Esophagus (tissue), 2 donors: ENCODE measurements at regions not wholly inside any gene's neighbourhood (a gene's known extent, or its start where the extent isn't known, plus 50 kb on each side); places are given as distances from the start of the nearest gene placed in this dataset.
"Not testable (repeated sequence)": the region's sequence is repeated elsewhere in the genome, so short reads cannot be mapped to it uniquely, and the experiment has no call there.

Experiments used
- H3K27ac ChIP-seq, 2 donors: one replicate each; pipeline ENCODE4 v1.5.1; 2013; ENCODE audit warnings: low read depth in 2 of 2, mild to moderate bottlenecking in 2 of 2, inconsistent platforms in 1 of 2, low read length in 1 of 2, moderate library complexity in 1 of 2
- H3K27me3 ChIP-seq, 2 donors: one replicate each; pipeline ENCODE4 v1.6.1; 2013; ENCODE audit warnings: low read length in 2 of 2, control low read depth in 1 of 2, mild to moderate bottlenecking in 1 of 2; ENCODE audit not compliant: insufficient read depth in 2 of 2, control insufficient read depth in 1 of 2
- H3K36me3 ChIP-seq, 2 donors: one replicate each; pipeline ENCODE4 v1.6.1; 2013; ENCODE audit warnings: low read length in 1 of 2; ENCODE audit not compliant: control insufficient read depth in 2 of 2, insufficient read depth in 2 of 2
- H3K4me1 ChIP-seq, 2 donors: one replicate each; pipeline ENCODE4 v1.6.1; 2013; ENCODE audit warnings: low read length in 1 of 2; ENCODE audit not compliant: control insufficient read depth in 2 of 2, insufficient read depth in 2 of 2
- H3K4me3 ChIP-seq, 2 donors: one replicate each; pipeline ENCODE4 v1.5.1; 2013; ENCODE audit warnings: low read length in 2 of 2, mild to moderate bottlenecking in 2 of 2, low read depth in 1 of 2, moderate library complexity in 1 of 2
- H3K9me3 ChIP-seq, 2 donors: one replicate each; pipeline ENCODE4 v1.6.1; 2013; ENCODE audit warnings: mild to moderate bottlenecking in 2 of 2, low read depth in 1 of 2, low read length in 1 of 2, moderate library complexity in 1 of 2; ENCODE audit not compliant: control insufficient read depth in 2 of 2, insufficient read depth in 1 of 2
- WGBS, 2 donors: extraction: QIAGEN DNeasy Blood & Tissue Kit; methylation state at CpG; one replicate each; pipeline ENCODE4 v1.1.7; 2013; 5-methylcytosine and 5-hydroxymethylcytosine counted together
- donor health status: healthy with polysubstance abuse.
- donor health status: Bipolar disorder and iron deficiency.

- Histone ChIP-seq H3K9me3 (no peaks in the 10 kb centered on the region), H3K4me3 (no peak overlapping the region), H3K36me3 (no peaks in the 10 kb centered on the region), H3K27ac (no peak overlapping the region), H3K4me1 (no peaks in the 10 kb centered on the region), H3K27me3 (no peaks in the 10 kb centered on the region)
- 35 to 45% methylated on average over 5 of the region's 5 CpGs for WGBS, 2 donors
Measured at GRCh38 chr11:82405421-82405820, 328.2 kb downstream of the FAM181B start.

- Histone ChIP-seq H3K9me3 (no peaks in the 10 kb centered on the region), H3K27me3 (no peaks in the 10 kb centered on the region), H3K27ac (no peak overlapping the region), H3K4me1 (no peaks in the 10 kb centered on the region), H3K36me3 (no peaks in the 10 kb centered on the region), H3K4me3 (no peak overlapping the region)
- WGBS, 2 donors: 94 to 97% methylated on average over 5 of the region's 5 CpGs
Measured at GRCh38 chr11:82404981-82405380, 328.7 kb downstream of the FAM181B start.

- Histone ChIP-seq H3K27me3 (no peaks in the 10 kb centered on the region), H3K4me3 (no peak overlapping the region), H3K36me3 (no peaks in the 10 kb centered on the region), H3K4me1 (no peaks in the 10 kb centered on the region), H3K9me3 (no peaks in the 10 kb centered on the region), H3K27ac (no peak overlapping the region)
- WGBS, 2 donors: 93 to 96% methylated on average over 44 to 49 of the region's 49 CpGs
Measured at GRCh38 chr11:82403640-82404305, 329.9 kb downstream of the FAM181B start.

GRCh38 chr11:82398300-82398815 lies 335.3 kb downstream of the FAM181B start:
- Histone ChIP-seq H3K4me3 (no peak overlapping the region), H3K27me3 (no peaks in the 10 kb centered on the region), H3K27ac (no peak overlapping the region), H3K4me1 (no peaks in the 10 kb centered on the region), H3K36me3 (no peaks in the 10 kb centered on the region), H3K9me3 (peaks cover 0 to 2% of the 10 kb centered on the region in 2 donors)
- 81 to 87% methylated on average over 4 of the region's 4 CpGs for WGBS, 2 donors

GRCh38 chr11:82396639-82397038 lies 337.0 kb downstream of the FAM181B start:
- not testable (repeated sequence) for H3K36me3 ChIP-seq, H3K4me1 ChIP-seq, H3K27ac ChIP-seq, H3K9me3 ChIP-seq, H3K27me3 ChIP-seq, H3K4me3 ChIP-seq
- 88 to 91% methylated on average over 5 of the region's 5 CpGs for WGBS, 2 donors

- H3K27me3 ChIP-seq: no peaks in the 10 kb centered on the region
- 31 to 32% methylated on average over 1 of the region's 1 CpG for WGBS, 2 donors
- no peak overlapping the region for H3K4me3 ChIP-seq
- no peaks in the 10 kb centered on the region for H3K4me1 ChIP-seq
- no peaks in the 10 kb centered on the region for H3K9me3 ChIP-seq
- no peaks in the 10 kb centered on the region for H3K36me3 ChIP-seq
- H3K27ac ChIP-seq: no peak overlapping the region
Measured at GRCh38 chr11:82384308-82384707, 349.4 kb downstream of the FAM181B start.

GRCh38 chr11:82373781-82374542 lies 359.7 kb downstream of the FAM181B start:
- no peaks in the 10 kb centered on the region for H3K4me1 ChIP-seq
- H3K27me3 ChIP-seq: no peaks in the 10 kb centered on the region
- H3K36me3 ChIP-seq: no peaks in the 10 kb centered on the region
- no peaks in the 10 kb centered on the region for H3K9me3 ChIP-seq
- H3K27ac ChIP-seq: no peak overlapping the region
- 85 to 86% methylated on average over 4 of the region's 4 CpGs for WGBS, 2 donors
- H3K4me3 ChIP-seq: no peak overlapping the region

- Histone ChIP-seq H3K27me3 (no peaks in the 10 kb centered on the region), H3K27ac (no peak overlapping the region), H3K36me3 (no peaks in the 10 kb centered on the region), H3K4me1 (no peaks in the 10 kb centered on the region), H3K4me3 (no peak overlapping the region), H3K9me3 (no peaks in the 10 kb centered on the region)
- 83 to 85% methylated on average over 2 of the region's 2 CpGs for WGBS, 2 donors
Measured at GRCh38 chr11:82365351-82365750, 368.3 kb downstream of the FAM181B start.

GRCh38 chr11:82356316-82356715 lies 377.3 kb downstream of the FAM181B start:
- Histone ChIP-seq H3K27me3 (no peaks in the 10 kb centered on the region), H3K9me3 (no peaks in the 10 kb centered on the region), H3K4me1 (no peaks in the 10 kb centered on the region), H3K27ac (no peak overlapping the region), H3K4me3 (no peak overlapping the region), H3K36me3 (no peaks in the 10 kb centered on the region)
- 57 to 64% methylated on average over 2 of the region's 2 CpGs for WGBS, 2 donors
